Vagina (tissue), 2 donors: ENCODE measurements at regions not wholly inside any gene's neighbourhood (a gene's known extent, or its start where the extent isn't known, plus 50 kb on each side); places are given as distances from the start of the nearest gene placed in this dataset.
"Not testable (repeated sequence)": the region's sequence is repeated elsewhere in the genome, so short reads cannot be mapped to it uniquely, and the experiment has no call there.

Source experiments
- POLR2A ChIP-seq, 2 donors: fragments of 450-650 bp; IDR thresholded peaks; one replicate each; pipeline ENCODE4 v1.6.1; 2017; ENCODE audit warnings: antibody characterized with exemption in 2 of 2, mild to moderate bottlenecking in 2 of 2, moderate library complexity in 2 of 2
- POLR2AphosphoS5 ChIP-seq, 2 donors: sonication (generic); formaldehyde crosslinking; IDR thresholded peaks; one replicate each; pipeline ENCODE4 v1.9.0; 2017; ENCODE audit warnings: antibody characterized with exemption in 2 of 2, mild to moderate bottlenecking in 2 of 2, low read depth in 1 of 2; ENCODE audit not compliant: insufficient read depth in 1 of 2
- TF ChIP-seq, protein P1 (sequence below), 3 experiments: fragments of 450-650 bp in 2 of 3; fragments of 200-600 bp in 1 of 3; sonication (generic) in 1 of 3; IDR thresholded peaks; one replicate each; pipeline ENCODE4 v1.5.1; 2017 to 2019; ENCODE audit warnings: antibody characterized with exemption in 3 of 3, mild to moderate bottlenecking in 2 of 3, moderate library complexity in 2 of 3

- TF ChIP-seq POLR2A (IDR thresholded peaks at IDR 0.05); POLR2AphosphoS5 (IDR thresholded peaks at IDR 0.05; ENCODE audit: insufficient read depth in 1 of 2, low read depth in 1 of 2): not testable (repeated sequence)
- TF ChIP-seq, protein P1, sequence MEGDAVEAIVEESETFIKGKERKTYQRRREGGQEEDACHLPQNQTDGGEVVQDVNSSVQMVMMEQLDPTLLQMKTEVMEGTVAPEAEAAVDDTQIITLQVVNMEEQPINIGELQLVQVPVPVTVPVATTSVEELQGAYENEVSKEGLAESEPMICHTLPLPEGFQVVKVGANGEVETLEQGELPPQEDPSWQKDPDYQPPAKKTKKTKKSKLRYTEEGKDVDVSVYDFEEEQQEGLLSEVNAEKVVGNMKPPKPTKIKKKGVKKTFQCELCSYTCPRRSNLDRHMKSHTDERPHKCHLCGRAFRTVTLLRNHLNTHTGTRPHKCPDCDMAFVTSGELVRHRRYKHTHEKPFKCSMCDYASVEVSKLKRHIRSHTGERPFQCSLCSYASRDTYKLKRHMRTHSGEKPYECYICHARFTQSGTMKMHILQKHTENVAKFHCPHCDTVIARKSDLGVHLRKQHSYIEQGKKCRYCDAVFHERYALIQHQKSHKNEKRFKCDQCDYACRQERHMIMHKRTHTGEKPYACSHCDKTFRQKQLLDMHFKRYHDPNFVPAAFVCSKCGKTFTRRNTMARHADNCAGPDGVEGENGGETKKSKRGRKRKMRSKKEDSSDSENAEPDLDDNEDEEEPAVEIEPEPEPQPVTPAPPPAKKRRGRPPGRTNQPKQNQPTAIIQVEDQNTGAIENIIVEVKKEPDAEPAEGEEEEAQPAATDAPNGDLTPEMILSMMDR (IDR thresholded peaks at IDR 0.05): not testable (repeated sequence)
Observed at GRCh38 chr2:138250843-138251320, 250.7 kb upstream of the SPOPL start.
